GM21723 (cell line): ENCODE measurements at regions not wholly inside any gene's neighbourhood (a gene's known extent, or its start where the extent isn't known, plus 50 kb on each side); places are given as distances from the start of the nearest gene placed in this dataset.
"Not testable (repeated sequence)": the region's sequence is repeated elsewhere in the genome, so short reads cannot be mapped to it uniquely, and the experiment has no call there.

ENCODE experiments used
- ATAC-seq: cut with Tn5 transposase; IDR thresholded peaks from one replicate; pipeline ENCODE4 v1.9.1; 2021; ENCODE audit warnings: mild to moderate bottlenecking, moderate library complexity; ENCODE audit not compliant: unreplicated experiment

GRCh38 chr13:83825676-83826075 is 56.6 kb downstream of the SLITRK1 start:
- no peak for ATAC-seq

GRCh38 chr13:83824560-83824959 is 57.7 kb downstream of the SLITRK1 start:
- no peak for ATAC-seq

GRCh38 chr13:83824120-83824519 is 58.2 kb downstream of the SLITRK1 start:
- ATAC-seq, result no peak

- ATAC-seq, result no peak
Observed at GRCh38 chr13:83819611-83820010, 62.7 kb downstream of the SLITRK1 start.

GRCh38 chr13:83819156-83819555 is 63.1 kb downstream of the SLITRK1 start:
- no peak for ATAC-seq

GRCh38 chr13:83816081-83816480 is 66.2 kb downstream of the SLITRK1 start:
- no peak for ATAC-seq

GRCh38 chr13:83815598-83815997 is 66.7 kb downstream of the SLITRK1 start:
- ATAC-seq, result no peak

- ATAC-seq, result no peak
Observed at GRCh38 chr13:83810136-83810535, 72.1 kb downstream of the SLITRK1 start.

GRCh38 chr13:83804356-83804962 is 77.8 kb downstream of the SLITRK1 start:
- no peak for ATAC-seq

GRCh38 chr13:83798731-83799130 is 83.5 kb downstream of the SLITRK1 start:
- ATAC-seq, result no peak

- no peak for ATAC-seq
Observed at GRCh38 chr13:83796364-83796763, 85.9 kb downstream of the SLITRK1 start.

- ATAC-seq, result no peak
Observed at GRCh38 chr13:83794583-83794982, 87.7 kb downstream of the SLITRK1 start.

GRCh38 chr13:83780227-83780626 is 102.0 kb downstream of the SLITRK1 start:
- no peak for ATAC-seq

GRCh38 chr13:83773961-83774360 is 108.3 kb downstream of the SLITRK1 start:
- ATAC-seq, result no peak

GRCh38 chr13:83765796-83766195 is 116.5 kb downstream of the SLITRK1 start:
- ATAC-seq, result no peak

GRCh38 chr13:83761631-83762030 is 120.6 kb downstream of the SLITRK1 start:
- no peak for ATAC-seq

- not testable (repeated sequence) for ATAC-seq
Observed at GRCh38 chr13:83755210-83755609, 127.1 kb downstream of the SLITRK1 start.

- ATAC-seq, result no peak
Observed at GRCh38 chr13:83753912-83754624, 128.2 kb downstream of the SLITRK1 start.

GRCh38 chr13:83752141-83752540 is 130.1 kb downstream of the SLITRK1 start:
- no peak for ATAC-seq

GRCh38 chr13:83740622-83741021 is 141.7 kb downstream of the SLITRK1 start:
- no peak for ATAC-seq

GRCh38 chr13:83738407-83738806 is 143.9 kb downstream of the SLITRK1 start:
- no peak for ATAC-seq

GRCh38 chr13:83733293-83733692 is 149.0 kb downstream of the SLITRK1 start:
- no peak for ATAC-seq

- no peak for ATAC-seq
Observed at GRCh38 chr13:83732755-83733154, 149.5 kb downstream of the SLITRK1 start.
